Stimulated activated CD4-positive, alpha-beta T cell treated with anti-CD3 and anti-CD28 coated beads, Interleukin-2, amount 100 ng/mL, for 4 hours (primary cell): ENCODE measurements at regions not wholly inside any gene's neighbourhood (a gene's known extent, or its start where the extent isn't known, plus 50 kb on each side); places are given as distances from the start of the nearest gene placed in this dataset.

ENCODE experiments used
- DNase-seq: peaks from one replicate; pipeline ENCODE4 v3.0.0-alpha.2; 2020; ENCODE audit warnings: low read depth

GRCh38 chr3:170752571-170753155 is 117.3 kb downstream of the RPL22L1 start:
- no peak for DNase-seq

GRCh38 chr3:170751899-170752293 is 118.1 kb downstream of the RPL22L1 start:
- no peak for DNase-seq

GRCh38 chr3:170751083-170751898 is 118.7 kb downstream of the RPL22L1 start:
- DNase-seq: no peak

- no peak for DNase-seq
Observed at GRCh38 chr3:170750478-170750830, 119.5 kb downstream of the RPL22L1 start.

GRCh38 chr3:170749765-170750477 is 120.1 kb downstream of the RPL22L1 start:
- DNase-seq: no peak

GRCh38 chr3:170749185-170749584 is 120.8 kb downstream of the RPL22L1 start:
- DNase-seq: no peak

- no peak for DNase-seq
Observed at GRCh38 chr3:170746175-170746942, 123.6 kb downstream of the RPL22L1 start.

- no peak for DNase-seq
Observed at GRCh38 chr3:170745211-170745718, 124.7 kb downstream of the RPL22L1 start.

GRCh38 chr3:170741756-170742529 is 128.1 kb downstream of the RPL22L1 start:
- no peak for DNase-seq

GRCh38 chr3:170740726-170741591 is 129.0 kb downstream of the RPL22L1 start:
- DNase-seq: no peak

GRCh38 chr3:170740285-170740684 is 129.7 kb downstream of the RPL22L1 start:
- DNase-seq: no peak

- no peak for DNase-seq
Observed at GRCh38 chr3:170739410-170739809, 130.6 kb downstream of the RPL22L1 start.

GRCh38 chr3:170738766-170739165 is 131.2 kb downstream of the RPL22L1 start:
- no peak for DNase-seq

- no peak for DNase-seq
Observed at GRCh38 chr3:170737498-170738162, 132.4 kb downstream of the RPL22L1 start.

- no peak for DNase-seq
Observed at GRCh38 chr3:170735821-170736220, 134.2 kb downstream of the RPL22L1 start.

- no peak for DNase-seq
Observed at GRCh38 chr3:170734735-170735065, 135.3 kb downstream of the RPL22L1 start.

GRCh38 chr3:170734043-170734734 is 135.8 kb downstream of the RPL22L1 start:
- DNase-seq: no peak

- DNase-seq: no peak
Observed at GRCh38 chr3:170732660-170733245, 137.2 kb downstream of the RPL22L1 start.

GRCh38 chr3:170731281-170731680 is 138.7 kb downstream of the RPL22L1 start:
- no peak for DNase-seq
